ENCODE measurements at regions not wholly inside any gene's neighbourhood (a gene's known extent, or its start where the extent isn't known, plus 50 kb on each side); places are given as distances from the start of the nearest gene placed in this dataset.

DNA sequence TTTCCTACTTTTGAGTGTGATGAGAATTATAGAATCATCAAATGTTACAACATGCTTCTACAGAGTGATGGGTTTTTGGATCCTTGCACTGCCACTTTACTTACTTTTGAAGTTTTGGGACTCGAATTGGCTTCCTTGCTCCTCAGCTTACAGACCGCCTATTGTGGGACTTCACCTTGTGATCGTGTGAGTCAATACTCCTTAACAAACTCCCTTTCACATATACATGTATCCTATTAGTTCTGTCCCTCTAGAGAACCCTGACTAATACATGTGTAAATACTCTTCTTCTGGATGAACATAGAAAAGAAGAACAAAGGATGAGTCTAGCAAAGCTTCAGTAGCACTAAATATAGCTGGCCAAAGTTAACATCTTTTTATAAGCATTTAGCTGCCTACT lies 98.7 kb upstream of the PDE4D start:
- H3K27ac Mint-ChIP-seq (ENCODE audit: unreplicated experiment): no peak overlapping the region
- H3K36me3 Mint-ChIP-seq (ENCODE audit: low read depth, unreplicated experiment): no peaks in the 10 kb centered on the region
- Histone ChIP-seq H3K36me3 (ENCODE audit: insufficient read depth, low read length) (no peaks in the 10 kb centered on the region), H2AFZ (ENCODE audit: low read depth, low read length) (no peak overlapping the region), H3K9me3 (ENCODE audit: insufficient read depth, low read depth, low read length) (no peaks in the 10 kb centered on the region), H3K9ac (ENCODE audit: low read length) (no peak overlapping the region), H3K4me2 (ENCODE audit: low read length) (no peak overlapping the region), H3K27ac (ENCODE audit: low read depth, low read length) (no peak overlapping the region), H3K4me1 (ENCODE audit: insufficient read depth, low read length) (no peaks in the 10 kb centered on the region), H4K20me1 (ENCODE audit: insufficient read depth, low read length) (no peaks in the 10 kb centered on the region), H3K27me3 (ENCODE audit: insufficient read depth, low read length) (no peaks in the 10 kb centered on the region), H3K4me3 (ENCODE audit: insufficient read depth, low read depth, low read length) (no peak overlapping the region), H3K79me2 (ENCODE audit: insufficient read depth, low read length) (no peaks in the 10 kb centered on the region)
- no peak for TF ChIP-seq EZH2 (IDR thresholded peaks at IDR 0.05; ENCODE audit: insufficient read depth, low read length)
- TF ChIP-seq, protein P1, sequence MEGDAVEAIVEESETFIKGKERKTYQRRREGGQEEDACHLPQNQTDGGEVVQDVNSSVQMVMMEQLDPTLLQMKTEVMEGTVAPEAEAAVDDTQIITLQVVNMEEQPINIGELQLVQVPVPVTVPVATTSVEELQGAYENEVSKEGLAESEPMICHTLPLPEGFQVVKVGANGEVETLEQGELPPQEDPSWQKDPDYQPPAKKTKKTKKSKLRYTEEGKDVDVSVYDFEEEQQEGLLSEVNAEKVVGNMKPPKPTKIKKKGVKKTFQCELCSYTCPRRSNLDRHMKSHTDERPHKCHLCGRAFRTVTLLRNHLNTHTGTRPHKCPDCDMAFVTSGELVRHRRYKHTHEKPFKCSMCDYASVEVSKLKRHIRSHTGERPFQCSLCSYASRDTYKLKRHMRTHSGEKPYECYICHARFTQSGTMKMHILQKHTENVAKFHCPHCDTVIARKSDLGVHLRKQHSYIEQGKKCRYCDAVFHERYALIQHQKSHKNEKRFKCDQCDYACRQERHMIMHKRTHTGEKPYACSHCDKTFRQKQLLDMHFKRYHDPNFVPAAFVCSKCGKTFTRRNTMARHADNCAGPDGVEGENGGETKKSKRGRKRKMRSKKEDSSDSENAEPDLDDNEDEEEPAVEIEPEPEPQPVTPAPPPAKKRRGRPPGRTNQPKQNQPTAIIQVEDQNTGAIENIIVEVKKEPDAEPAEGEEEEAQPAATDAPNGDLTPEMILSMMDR (IDR thresholded peaks at IDR 0.05; ENCODE audit: insufficient read depth, low read depth, low read length): no peak
- peak; percentile 6 for DNase-seq (ENCODE audit: low read depth)
- H3K4me1 Mint-ChIP-seq (ENCODE audit: low read depth, unreplicated experiment): peaks cover 14% of the 10 kb centered on the region
- no peak for FAIRE-seq
- H3K27me3 Mint-ChIP-seq (ENCODE audit: low read depth, unreplicated experiment): no peaks in the 10 kb centered on the region
- H3K4me3 Mint-ChIP-seq (ENCODE audit: unreplicated experiment): no peak overlapping the region
- no peaks in the 10 kb centered on the region for H3K9me3 Mint-ChIP-seq (ENCODE audit: unreplicated experiment)

DNA sequence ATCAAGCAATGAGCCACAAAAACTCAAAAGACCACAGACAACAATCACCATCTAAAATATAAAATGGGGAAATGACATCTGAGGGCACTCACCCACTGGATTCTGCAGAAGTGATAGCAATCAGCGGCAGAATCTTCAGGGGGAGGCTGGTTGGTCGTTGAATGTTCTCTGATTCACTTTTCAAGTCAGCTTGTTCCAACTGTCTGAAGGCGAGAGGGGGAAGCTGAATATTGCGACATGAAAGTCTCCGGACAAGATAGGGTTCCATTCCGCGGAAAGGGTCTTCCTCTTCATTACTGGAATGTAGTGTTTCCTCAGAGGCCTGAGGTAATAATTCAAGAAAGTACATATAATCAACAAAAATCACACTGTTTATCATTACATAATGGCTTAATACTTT lies 94.9 kb upstream of the PDE4D start:
- Mint-ChIP-seq H3K27ac (ENCODE audit: unreplicated experiment) (no peak overlapping the region), H3K27me3 (ENCODE audit: low read depth, unreplicated experiment) (no peaks in the 10 kb centered on the region), H3K4me1 (ENCODE audit: low read depth, unreplicated experiment) (no peaks in the 10 kb centered on the region), H3K9me3 (ENCODE audit: unreplicated experiment) (no peaks in the 10 kb centered on the region), H3K36me3 (ENCODE audit: low read depth, unreplicated experiment) (no peaks in the 10 kb centered on the region), H3K4me3 (ENCODE audit: unreplicated experiment) (no peak overlapping the region)
- FAIRE-seq: no peak
- H3K9ac ChIP-seq (ENCODE audit: low read length): no peak overlapping the region
- no peaks in the 10 kb centered on the region for H3K27me3 ChIP-seq (ENCODE audit: insufficient read depth, low read length)
- H3K9me3 ChIP-seq (ENCODE audit: insufficient read depth, low read depth, low read length): no peaks in the 10 kb centered on the region
- H3K4me2 ChIP-seq (ENCODE audit: low read length): no peak overlapping the region
- TF ChIP-seq, protein P1 (IDR thresholded peaks at IDR 0.05; ENCODE audit: insufficient read depth, low read depth, low read length): no peak
- TF ChIP-seq EZH2 (IDR thresholded peaks at IDR 0.05; ENCODE audit: insufficient read depth, low read length): no peak
- H3K4me3 ChIP-seq (ENCODE audit: insufficient read depth, low read depth, low read length): no peak overlapping the region
- no peak overlapping the region for H3K27ac ChIP-seq (ENCODE audit: low read depth, low read length)
- H2AFZ ChIP-seq (ENCODE audit: low read depth, low read length): no peak overlapping the region
- no peaks in the 10 kb centered on the region for H3K4me1 ChIP-seq (ENCODE audit: insufficient read depth, low read length)
- no peak for DNase-seq (ENCODE audit: low read depth)
- no peaks in the 10 kb centered on the region for H3K36me3 ChIP-seq (ENCODE audit: insufficient read depth, low read length)
- no peaks in the 10 kb centered on the region for H4K20me1 ChIP-seq (ENCODE audit: insufficient read depth, low read length)
- H3K79me2 ChIP-seq (ENCODE audit: insufficient read depth, low read length): no peaks in the 10 kb centered on the region

DNA sequence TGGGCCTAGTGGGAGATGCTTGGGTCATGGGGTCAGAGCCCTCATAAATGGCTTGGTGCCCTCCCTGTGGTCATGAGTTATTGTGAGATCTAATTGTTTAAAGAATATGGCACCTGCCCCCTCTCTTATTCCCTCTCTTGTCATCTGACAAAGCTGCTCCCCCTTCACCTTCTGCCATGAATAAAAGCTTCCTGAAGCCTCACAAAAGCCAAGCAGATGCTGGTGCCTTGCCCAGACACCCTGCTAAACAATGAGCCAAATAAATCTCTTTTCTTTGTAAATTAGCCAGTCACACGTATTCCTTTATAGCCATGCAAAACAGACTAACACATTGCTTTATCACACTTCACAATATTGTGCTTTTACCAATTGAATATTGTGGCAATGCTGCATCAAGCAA lies 82.8 kb upstream of the PDE4D start:
- no peak overlapping the region for H3K4me2 ChIP-seq (ENCODE audit: low read length)
- no peak for TF ChIP-seq EZH2 (IDR thresholded peaks at IDR 0.05; ENCODE audit: insufficient read depth, low read length)
- TF ChIP-seq, protein P1 (IDR thresholded peaks at IDR 0.05; ENCODE audit: insufficient read depth, low read depth, low read length): no peak
- no peaks in the 10 kb centered on the region for H4K20me1 ChIP-seq (ENCODE audit: insufficient read depth, low read length)
- FAIRE-seq (no peak), DNase-seq (ENCODE audit: low read depth) (no peak)
- Mint-ChIP-seq H3K4me3 (ENCODE audit: unreplicated experiment) (no peak overlapping the region), H3K27me3 (ENCODE audit: low read depth, unreplicated experiment) (peaks cover 3% of the 10 kb centered on the region), H3K36me3 (ENCODE audit: low read depth, unreplicated experiment) (no peaks in the 10 kb centered on the region), H3K27ac (ENCODE audit: unreplicated experiment) (no peak overlapping the region), H3K4me1 (ENCODE audit: low read depth, unreplicated experiment) (no peaks in the 10 kb centered on the region), H3K9me3 (ENCODE audit: unreplicated experiment) (no peaks in the 10 kb centered on the region)
- H3K27ac ChIP-seq (ENCODE audit: low read depth, low read length): no peak overlapping the region
- H3K27me3 ChIP-seq (ENCODE audit: insufficient read depth, low read length): no peaks in the 10 kb centered on the region
- H3K9ac ChIP-seq (ENCODE audit: low read length): no peak overlapping the region
- H3K79me2 ChIP-seq (ENCODE audit: insufficient read depth, low read length): no peaks in the 10 kb centered on the region
- H2AFZ ChIP-seq (ENCODE audit: low read depth, low read length): no peak overlapping the region
- H3K4me1 ChIP-seq (ENCODE audit: insufficient read depth, low read length): no peaks in the 10 kb centered on the region
- H3K36me3 ChIP-seq (ENCODE audit: insufficient read depth, low read length): no peaks in the 10 kb centered on the region
- no peaks in the 10 kb centered on the region for H3K9me3 ChIP-seq (ENCODE audit: insufficient read depth, low read depth, low read length)
- no peak overlapping the region for H3K4me3 ChIP-seq (ENCODE audit: insufficient read depth, low read depth, low read length)
